IPS-18c (cell line): ENCODE measurements at regions not wholly inside any gene's neighbourhood (a gene's known extent, or its start where the extent isn't known, plus 50 kb on each side); places are given as distances from the start of the nearest gene placed in this dataset.
"Not testable (repeated sequence)": the region's sequence is repeated elsewhere in the genome, so short reads cannot be mapped to it uniquely, and the experiment has no call there.

Experiments used
- H3K4me3 ChIP-seq: 2 replicates; pipeline ENCODE4 v1.7.0; 2013; ENCODE audit warnings: low read depth, mild to moderate bottlenecking, low read length, moderate library complexity; ENCODE audit not compliant: insufficient read depth
- H3K9me3 ChIP-seq: one replicate; pipeline ENCODE4 v1.6.1; 2013; ENCODE audit warnings: mild to moderate bottlenecking, low read length, moderate library complexity; ENCODE audit not compliant: control insufficient read depth, insufficient read depth

DNA sequence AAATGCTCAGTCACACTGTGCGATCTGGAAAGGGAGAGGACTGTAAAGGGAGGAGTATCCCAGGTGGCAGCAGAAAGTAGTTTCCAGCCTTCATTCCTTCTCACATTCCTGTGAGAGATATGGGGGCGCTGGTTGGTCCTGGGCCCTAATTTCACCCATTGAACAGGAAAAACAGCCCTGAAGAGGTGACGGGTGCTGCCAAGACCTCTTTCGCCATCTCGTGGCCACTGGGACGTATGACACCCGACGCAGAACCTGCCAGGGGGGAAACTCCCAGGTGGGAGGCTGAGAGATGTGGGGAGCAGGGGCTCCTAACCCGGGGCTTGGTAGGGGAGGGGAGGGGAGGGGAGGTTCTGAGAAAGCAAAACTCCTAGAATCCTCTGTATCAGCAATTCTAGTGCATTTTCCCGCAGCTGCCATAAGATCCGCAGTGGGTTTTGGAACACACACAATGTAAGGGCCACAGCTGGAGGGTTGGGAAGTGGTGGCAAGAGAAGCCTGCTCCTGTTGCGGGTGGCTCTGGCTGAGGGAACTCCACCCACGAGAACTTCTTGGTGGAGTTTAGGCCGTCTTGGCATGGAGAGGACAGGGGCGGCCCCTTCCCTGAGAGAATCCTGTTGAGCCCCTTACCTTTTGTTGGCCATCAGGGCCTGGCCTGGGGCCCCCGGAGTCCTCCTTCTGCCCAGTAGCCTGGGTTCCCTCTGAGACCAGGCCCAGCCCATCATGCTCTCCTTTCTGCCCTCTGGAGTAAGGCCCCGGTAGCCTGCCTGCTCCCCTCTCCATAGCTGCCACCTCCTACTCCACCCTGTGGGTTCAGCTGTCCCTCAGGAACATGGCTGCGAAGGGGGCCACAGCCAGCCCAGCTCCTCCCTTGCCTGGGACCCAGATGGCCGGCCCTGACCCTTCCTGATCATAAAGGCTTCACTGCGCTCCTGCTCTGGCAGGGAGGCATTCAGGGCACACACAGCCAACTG lies 134.1 kb downstream of the OR13H1 start:
- H3K4me3 ChIP-seq = no peak overlapping the region

DNA sequence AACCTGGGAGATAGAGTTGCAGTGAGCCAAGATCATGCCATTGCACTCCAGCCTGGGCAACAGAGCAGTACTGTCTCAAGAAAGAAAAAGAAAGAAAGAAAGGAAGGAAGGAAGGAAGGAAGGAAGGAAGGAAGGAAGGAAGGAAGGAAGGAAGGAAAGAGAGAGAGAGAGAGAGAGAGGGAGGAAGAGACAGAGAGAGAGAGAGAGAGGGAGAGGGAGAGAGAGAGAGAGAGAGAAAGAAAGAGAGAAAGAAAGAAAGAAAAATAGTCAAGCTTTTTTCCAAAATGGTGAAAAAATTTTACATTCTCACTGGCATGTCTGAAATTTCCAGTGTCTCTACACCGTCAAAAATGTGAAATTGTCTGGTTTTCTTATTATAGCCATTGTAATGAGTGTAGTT lies 138.9 kb downstream of the OR13H1 start:
- not testable (repeated sequence) for H3K4me3 ChIP-seq, H3K9me3 ChIP-seq

More for the DNA sequence above, 134.1 kb downstream of the OR13H1 start:
- peaks cover 10% of the 10 kb centered on the region for H3K9me3 ChIP-seq

DNA sequence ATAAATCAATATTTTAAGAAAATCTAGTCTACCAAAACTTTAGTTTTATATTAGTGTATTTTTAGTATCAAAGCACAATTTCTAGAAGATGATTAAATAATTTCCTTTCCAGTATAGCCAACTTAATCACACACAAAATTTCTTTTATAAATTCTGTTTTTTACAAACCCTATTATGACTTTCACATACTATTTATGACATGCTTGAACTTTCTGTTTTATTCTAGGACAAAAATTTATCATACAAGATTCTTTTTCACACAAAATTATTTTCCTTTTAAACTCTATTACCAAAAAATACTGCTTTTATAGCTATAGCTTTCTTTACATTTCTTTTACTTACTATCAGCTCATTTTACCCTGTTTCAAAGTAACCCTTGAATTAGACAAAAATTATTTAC lies 149.5 kb downstream of the OR13H1 start:
- peaks cover 3% of the 10 kb centered on the region for H3K9me3 ChIP-seq
- H3K4me3 ChIP-seq = no peak overlapping the region

DNA sequence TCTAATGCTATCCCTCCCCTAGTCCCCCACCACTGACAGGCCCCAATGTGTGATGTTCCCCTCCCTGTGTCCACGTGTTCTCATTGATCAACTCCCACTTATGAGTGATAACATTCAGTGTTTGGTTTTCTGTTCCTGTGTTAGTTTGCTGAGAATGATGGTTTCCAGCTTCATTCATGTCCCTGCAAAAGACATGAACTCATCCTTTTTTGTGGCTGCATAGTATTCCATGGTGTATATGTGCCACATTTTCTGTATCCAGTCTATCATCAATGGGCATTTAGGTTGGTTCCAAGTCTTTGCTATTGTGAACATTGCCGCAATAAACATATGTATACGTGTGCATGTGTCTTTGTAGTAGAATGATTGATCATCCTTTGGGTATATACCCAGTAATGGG lies 153.1 kb downstream of the OR13H1 start:
- not testable (repeated sequence) for H3K9me3 ChIP-seq, H3K4me3 ChIP-seq

DNA sequence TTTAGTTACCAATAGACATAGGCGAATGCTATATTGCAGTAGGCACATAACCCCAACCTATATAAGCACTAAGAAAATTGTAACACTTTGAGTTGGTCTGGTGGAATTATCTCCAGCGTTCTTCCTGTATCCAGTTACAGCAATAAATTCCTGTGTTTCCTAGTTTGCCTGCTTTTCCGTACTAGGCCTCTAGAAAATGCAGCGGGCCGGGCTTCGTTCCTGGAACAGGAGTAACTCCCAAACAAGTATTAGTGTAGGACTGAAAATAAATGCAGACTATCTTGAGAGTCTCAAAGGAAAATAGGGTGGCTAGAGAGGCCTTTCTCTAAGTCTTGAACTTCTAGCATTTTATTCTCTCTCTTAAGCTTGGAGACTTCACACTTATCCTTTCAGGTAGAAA lies 159.8 kb downstream of the OR13H1 start:
- no peak overlapping the region for H3K4me3 ChIP-seq
- peaks cover under 1% of the 10 kb centered on the region for H3K9me3 ChIP-seq

DNA sequence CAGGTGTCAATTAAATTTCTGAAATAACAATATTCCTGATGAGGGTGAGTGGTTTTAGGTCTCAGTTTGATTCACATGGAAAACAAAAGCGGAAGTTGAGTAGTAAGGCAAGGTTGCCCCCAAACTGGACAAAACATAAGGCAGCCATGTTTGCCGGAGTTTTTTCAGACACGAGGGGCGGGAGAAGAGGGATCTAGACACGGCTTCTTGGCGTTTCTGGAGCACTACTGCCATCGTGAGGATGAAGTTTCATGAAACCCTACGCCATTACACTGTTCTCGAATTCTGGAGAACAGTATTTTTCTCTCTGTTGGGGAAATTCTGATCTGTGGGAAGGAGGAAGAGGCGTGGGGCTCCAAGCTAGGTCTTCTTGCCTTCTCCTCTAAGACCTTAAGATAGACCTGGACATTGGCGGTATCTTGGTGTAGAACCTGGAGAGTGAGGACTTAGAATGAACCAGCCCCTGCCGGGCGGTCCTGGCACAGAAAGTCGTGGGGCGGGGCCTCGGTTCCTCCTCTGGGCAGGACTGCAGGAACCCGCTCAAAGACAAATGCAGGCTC lies 160.3 kb downstream of the OR13H1 start:
- H3K4me3 ChIP-seq = no peak overlapping the region
- peaks cover 2% of the 10 kb centered on the region for H3K9me3 ChIP-seq

DNA sequence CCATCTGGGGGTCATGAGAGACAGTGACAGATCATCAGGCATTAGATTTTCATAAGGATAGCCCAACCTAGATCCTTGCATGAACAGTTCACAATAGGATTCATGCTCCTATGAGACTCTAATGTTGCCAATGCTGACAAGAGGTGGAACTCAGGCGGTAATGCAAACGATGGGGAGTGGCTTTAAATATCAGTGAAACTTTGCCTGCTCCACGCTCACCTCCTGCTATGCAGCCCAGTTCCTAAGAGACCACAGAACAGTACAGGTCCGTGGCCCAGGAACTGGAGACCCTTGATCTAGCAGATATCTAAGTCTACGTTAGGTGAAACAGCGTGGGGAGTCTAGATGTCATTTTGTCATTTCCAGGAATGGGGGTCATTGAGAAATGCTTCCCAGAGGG lies 165.7 kb downstream of the OR13H1 start:
- no peak overlapping the region for H3K4me3 ChIP-seq
- H3K9me3 ChIP-seq = peaks cover 11% of the 10 kb centered on the region

DNA sequence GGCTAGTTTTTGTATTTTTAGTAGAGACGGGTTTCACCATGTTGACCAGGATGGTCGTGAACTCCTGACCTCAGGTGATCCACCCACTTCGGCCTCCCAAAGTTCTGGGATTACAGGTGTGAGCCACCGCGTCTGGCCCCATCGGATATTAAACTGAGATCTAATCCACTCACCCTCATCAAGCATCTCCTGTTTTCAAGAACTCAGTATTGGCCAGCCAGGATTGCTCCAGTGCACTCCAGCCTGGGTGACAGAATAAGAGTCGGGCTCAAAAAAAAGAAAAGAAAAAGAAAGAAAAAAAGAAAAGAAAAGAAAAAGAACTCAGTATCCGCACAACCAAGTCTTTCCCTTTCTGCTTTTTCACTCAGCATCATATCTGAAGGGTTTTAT lies 167.6 kb downstream of the OR13H1 start:
- Histone ChIP-seq H3K9me3 (peaks cover 11% of the 10 kb centered on the region), H3K4me3 (no peak overlapping the region)

DNA sequence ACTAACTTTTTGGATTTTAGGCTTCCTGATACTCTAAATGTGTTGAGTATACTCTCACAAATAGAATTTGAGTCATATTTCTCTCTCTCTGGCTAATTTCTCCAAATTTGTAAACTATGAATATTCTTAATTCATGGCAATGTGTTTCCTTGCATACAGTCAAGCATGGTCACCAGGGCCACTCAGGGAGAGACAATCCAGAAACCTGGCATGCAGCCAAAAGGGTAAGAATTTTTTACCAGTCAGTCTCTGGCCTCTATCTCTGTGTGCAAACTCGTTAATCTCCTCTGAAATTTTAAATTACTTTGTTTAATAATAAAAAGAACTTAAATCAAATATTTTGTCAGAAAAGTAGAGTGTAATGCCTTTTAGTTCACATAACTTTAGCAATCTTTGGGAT lies 179.8 kb downstream of the OR13H1 start:
- Histone ChIP-seq H3K9me3 (peaks cover 2% of the 10 kb centered on the region), H3K4me3 (no peak overlapping the region)

DNA sequence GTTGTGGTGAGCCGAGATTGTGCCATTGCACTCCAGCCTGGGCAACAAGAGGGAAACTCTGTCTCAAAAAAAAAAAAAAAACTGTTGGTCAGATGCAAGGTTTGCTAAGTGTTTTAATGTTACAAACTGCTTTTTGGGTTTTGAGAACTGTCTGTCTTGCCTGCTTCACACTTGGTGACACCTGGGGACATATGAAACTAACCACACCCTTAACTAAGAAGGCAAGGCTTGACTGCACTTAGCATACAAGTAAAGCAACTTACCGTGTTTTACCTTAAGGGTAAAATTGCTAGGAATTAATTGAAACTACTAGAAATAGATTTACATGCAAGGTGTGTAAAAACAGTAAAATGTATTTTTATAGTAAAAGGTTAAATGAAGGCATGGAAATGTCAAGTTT lies 180.4 kb downstream of the OR13H1 start:
- Histone ChIP-seq H3K9me3 (peaks cover 7% of the 10 kb centered on the region), H3K4me3 (no peak overlapping the region)

DNA sequence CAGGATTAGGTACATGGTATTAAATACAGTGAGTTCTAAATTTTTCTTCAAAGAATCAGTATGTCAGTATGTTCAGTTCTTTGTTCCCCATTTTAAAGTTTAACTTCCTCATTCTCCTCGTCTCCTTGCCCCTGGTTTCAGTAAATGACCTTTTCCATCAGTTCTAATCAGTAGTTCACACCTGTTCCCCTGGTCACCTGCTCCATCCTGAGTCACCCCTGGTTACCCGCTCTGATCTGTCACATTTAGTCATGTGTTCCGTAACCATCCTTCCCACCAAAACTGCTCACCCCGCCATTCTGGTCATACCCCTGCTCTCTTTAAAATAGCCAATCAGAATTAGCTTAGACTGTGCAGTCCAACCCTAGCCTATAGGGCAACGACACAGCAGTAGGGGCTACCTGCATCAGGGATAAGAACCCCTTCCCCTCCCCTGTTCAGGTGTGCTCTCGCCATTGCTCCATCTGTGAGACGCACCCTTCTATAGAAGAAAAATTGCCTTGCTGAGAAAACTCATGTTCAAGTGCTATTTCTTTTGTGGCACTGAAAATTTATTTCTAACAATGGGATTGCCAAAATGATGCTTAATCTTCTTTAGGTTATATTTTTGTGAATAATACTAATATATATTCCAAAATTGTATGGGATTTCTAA lies 181.3 kb downstream of the OR13H1 start:
- Histone ChIP-seq H3K9me3 (peaks cover 7% of the 10 kb centered on the region), H3K4me3 (no peak overlapping the region)

DNA sequence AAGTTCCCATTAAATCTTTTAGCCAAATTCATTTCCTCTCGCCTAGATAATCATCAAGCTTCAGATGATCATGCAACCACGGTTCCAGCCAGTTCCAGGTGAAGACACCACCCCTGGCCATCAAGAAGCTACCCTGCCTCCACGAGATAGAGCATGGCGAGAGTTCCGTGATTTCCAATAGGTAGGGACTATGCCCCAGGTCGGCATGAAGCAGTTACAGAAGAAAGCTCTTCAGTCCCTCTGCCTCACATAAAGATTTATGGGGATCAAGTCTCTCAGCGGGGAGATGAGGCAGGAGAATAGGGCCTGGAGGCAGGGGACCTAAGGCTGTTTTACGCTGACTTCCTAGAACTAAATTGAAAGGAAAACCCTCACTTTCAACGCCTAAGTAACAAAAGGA lies 183.9 kb downstream of the OR13H1 start:
- Histone ChIP-seq H3K9me3 (peaks cover 7% of the 10 kb centered on the region), H3K4me3 (no peak overlapping the region)

DNA sequence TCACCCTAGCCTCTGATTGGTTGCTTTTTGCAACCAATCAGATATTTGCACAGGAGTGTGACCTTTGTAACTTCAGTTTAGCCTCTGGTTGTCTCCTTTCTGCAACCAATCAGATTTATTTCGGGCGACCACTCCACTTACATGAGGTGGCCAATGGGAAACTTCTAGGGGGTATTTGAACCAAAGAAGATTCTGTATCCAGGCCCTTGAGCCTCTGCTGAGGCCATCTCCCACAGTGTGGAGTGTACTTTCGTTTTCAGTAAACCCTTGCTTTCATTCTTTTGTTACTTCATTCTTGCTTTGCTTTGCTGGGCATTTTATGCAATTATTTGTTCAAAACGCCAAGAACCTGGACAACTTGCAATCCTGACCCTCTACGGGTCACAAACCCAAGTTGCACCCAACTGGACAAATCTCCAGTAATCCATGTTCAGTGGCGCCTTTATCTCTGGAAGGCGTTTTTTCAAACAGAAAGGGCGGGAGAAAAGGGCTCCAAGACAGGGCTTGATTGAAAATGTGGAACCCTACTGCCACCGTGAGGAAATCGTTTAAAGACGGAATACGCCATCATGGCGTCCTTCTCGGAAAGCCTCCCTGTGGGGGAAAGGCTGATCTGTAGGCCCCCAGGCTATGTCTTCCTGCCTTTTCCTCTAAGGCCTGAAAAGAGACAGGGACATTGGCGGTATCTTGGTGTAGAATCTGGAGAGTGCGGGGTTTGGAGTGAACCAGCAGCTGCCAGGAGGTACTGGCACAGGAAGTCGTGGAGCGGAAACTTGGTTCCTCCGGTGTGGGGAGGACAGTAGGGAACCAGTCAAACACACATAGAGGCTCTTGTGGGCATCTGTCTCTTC lies 184.6 kb downstream of the OR13H1 start:
- no peak overlapping the region for H3K4me3 ChIP-seq

DNA sequence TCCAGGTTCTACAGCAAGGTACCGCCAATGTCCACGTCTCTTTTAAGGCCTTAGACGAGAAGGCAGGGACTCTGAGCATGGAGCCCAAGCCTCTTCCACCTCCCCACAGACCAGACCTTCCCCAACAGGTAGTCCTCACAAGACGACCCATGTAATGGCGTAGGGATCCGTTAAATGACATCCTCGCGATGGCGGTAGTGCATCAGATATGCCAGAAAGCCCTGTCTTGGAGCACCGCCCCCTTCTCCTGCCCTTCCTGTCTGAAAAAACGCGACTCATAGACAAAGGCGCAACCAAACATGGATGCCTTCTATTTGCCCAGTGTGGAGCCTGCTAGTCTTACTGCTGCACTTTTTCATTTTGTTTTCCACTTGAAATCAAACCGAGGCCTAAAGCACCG lies 185.4 kb downstream of the OR13H1 start:
- H3K9me3 ChIP-seq = peaks cover 12% of the 10 kb centered on the region
- H3K4me3 ChIP-seq = no peak overlapping the region

More for the DNA sequence above, 184.6 kb downstream of the OR13H1 start:
- peaks cover 7% of the 10 kb centered on the region for H3K9me3 ChIP-seq

DNA sequence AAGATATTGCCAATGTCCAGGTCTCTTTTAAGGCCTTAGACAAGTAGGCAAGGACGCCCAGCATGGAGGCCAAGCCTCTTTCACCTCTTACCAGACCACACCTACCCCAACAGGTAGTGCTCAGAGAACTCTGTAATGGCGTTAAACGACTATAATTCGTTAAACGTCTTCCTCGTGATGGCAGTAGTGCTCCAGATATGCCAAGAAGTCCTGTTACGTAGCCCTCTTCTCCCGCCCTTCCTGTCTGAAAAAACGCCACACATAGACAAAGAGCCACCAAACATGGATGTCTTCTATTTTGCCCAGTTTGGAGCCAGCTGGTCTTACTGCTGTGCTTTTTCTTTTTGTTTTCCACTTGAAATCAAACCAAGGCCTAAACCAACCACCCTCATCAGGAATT lies 190.7 kb downstream of the OR13H1 start:
- Histone ChIP-seq H3K9me3 (peaks cover 11% of the 10 kb centered on the region), H3K4me3 (no peak overlapping the region)

DNA sequence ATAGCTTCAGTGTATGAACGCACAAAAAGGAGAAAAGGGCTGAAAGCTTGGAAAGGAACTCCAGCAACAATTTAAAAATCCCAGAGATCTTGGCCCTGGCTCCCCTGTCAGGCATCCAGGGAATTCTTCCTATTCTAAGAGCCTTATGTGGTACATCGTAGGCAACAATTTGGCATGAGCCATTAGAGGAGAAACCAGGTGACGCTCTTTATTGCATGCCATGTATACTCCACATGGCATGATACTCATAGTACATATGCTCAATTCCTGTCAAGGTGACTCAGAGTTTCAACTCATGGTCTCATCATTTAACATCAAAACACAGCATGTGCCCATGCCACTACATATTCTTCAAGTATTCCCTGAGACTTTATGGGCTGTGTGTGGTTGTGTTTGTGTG lies 191.3 kb downstream of the OR13H1 start:
- Histone ChIP-seq H3K4me3 (no peak overlapping the region), H3K9me3 (peaks cover 14% of the 10 kb centered on the region)

DNA sequence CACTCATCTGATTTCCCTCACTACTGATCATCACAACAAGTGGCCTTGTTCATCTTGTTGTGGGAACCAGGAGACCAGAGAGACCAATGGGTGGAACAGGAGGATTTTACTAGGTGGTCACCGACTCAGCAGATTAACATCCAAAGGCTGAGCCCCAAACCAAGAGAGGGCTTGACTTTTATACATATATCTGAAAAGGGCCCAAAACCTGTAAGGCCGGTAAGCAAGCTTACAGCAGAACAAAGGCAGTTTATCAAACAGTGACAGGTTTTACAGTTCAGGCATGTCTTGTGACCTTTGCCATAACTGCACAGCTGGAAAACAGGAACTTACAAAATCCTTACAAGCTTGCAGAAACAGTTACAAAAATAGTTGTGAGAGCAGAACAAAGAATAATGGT lies 195.9 kb downstream of the OR13H1 start:
- peaks cover 19% of the 10 kb centered on the region for H3K9me3 ChIP-seq

More for the DNA sequence above, 195.9 kb downstream of the OR13H1 start:
- no peak overlapping the region for H3K4me3 ChIP-seq
